ENCODE measurements at regions not wholly inside any gene's neighbourhood (a gene's known extent, or its start where the extent isn't known, plus 50 kb on each side); places are given as distances from the start of the nearest gene placed in this dataset.
A peak's percentile ranks its signal among the peaks of the same experiment; 100 is the strongest.

GRCh38 chr22:49015993-49016908, 811.4 kb downstream of the BRD1 start:
- DNase-seq = peak; percentile 43

DNA sequence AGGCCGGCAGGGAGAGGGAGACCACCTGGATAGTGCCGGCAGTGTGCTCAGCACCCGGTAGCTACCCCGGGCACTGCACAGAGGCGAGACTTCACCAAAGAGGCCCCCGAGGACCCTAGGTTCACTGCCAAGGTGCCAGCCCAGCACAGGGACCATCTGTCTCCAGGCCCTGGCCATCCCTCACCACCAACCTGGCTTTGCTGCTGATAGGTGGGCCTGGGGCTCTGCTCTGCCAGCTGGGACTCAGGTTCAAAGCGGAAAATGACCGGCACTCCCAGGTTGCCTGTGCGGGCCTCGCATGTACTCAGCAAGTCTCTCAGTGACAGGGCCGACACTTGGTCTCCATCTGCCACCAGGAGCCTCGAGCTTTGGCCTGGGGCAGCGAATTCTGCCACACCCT, 812.2 kb downstream of the BRD1 start:
- DNase-seq = peak; percentile 42

- DNase-seq = peak; percentile 28
These were observed 813.2 kb downstream of the BRD1 start for GRCh38 chr22:49014227-49015201.

- peak; percentile 9 for DNase-seq
These were observed 814.0 kb downstream of the BRD1 start for GRCh38 chr22:49013707-49014106.

DNA sequence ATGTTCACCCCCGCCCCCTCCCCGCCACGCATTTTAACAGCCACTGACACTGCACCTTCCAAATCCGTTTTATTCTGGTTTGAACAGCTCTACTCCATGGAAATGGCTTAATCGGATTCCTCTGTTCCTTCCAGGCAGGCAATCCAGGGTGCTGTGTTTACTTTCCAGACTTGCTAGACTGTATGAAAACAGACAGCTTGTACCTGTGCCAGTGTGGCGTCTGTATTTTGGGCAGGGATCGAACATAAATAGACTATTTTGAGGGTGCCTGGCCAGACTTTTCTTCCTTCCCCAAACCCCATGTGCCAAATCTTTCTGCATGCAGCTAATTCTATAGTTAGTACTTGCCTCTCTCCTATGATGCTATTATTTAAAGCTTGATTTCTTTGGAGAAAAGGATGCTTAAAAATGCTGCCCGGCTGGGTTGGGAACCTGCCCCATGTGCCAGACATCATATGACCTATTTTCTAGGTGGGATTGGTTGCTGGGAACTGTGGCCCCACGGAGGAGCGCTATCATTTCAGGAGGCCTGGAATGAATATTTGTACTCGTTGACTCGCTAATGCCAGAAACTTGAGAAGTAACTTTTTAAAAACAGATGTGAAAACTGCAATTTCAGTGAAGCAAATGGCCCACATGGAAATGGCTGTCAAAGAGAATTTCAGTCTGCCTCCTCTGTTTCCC, 814.8 kb downstream of the BRD1 start:
- DNase-seq = no peak

DNA sequence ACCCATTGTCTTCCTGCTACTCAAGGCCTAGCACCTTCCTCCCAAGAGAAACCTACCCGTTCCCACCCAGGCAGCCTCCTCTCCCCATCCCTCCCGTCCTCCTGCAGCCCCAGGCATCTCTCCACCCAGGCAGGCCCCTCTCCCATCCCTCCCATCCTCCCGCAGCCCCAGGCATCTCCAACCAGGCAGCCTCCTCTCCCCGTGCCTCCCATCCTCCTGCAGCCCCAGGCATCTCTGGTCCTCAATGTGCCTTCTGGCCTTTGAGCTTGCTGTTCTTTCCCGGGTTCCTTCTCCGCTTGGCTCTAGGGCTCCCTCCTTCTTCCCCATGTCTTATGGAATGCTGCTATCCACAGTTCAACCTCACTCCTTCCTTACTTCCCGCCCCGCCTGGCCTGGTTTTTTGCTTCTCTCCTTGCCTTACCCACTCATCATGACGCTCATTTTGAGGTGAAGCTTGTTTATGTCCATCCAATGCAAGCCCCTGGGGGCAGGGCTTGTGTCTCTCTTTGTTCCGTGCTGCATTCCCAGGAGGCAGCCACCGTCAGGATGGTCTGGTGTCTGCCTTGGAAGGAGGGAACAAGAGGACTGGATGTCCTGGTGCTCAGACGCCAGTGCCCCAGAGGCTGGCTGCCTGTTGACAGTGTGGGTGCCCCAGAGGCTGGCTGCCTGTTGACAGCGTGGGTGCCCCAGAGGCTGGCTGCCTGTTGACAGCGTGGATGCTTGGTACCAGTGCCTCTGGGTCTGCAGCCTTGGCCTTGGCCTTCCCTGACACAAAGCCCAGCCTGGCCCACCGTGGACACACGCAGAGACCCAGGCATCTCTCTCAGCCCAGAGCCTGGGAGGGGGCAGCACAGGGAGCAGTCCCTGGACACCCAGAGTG, 815.7 kb downstream of the BRD1 start:
- DNase-seq = peak; percentile 37

GRCh38 chr22:49011379-49011768, 816.3 kb downstream of the BRD1 start:
- DNase-seq = peak; percentile 5

GRCh38 chr22:49010901-49011300, 816.8 kb downstream of the BRD1 start:
- peak; percentile 9 for DNase-seq

DNA sequence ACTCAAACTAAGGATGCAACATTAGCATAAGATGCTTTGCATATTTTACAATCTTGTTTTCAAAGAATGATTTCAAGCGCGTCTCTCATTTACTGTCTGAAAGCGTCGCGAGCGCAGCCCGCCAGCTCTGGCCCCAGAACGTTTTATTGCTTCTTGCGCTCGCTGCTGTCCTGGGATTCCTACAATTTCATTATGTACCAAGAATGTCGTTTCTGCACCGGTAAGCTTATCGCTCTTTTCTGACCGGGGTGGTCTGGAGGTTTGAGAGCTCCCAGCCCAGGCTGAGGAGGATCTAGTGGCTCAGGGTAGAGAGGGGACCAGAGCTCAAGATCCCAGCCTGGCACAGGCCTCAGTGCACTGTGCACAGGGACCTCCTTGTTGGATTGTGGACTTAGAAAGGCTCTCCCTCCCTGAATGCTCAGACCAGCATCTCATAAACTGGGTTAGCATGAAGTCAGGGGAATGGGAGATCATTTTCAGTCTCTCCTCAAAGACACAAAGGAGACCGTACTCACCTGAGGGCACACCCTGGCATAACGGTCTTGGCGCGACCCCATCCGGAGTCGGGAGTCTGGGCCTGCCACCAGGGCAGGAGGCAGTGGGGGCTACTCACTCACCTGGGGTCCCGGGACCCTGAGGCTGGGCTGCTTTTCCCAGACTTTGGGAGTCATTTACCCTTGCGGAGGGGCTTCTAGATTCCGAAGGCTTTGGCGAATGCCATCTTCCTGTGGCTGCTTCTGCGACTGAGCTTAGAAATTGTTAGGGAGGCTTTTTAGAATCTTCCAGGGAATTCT, 817.4 kb downstream of the BRD1 start:
- DNase-seq = peak; percentile 13

DNA sequence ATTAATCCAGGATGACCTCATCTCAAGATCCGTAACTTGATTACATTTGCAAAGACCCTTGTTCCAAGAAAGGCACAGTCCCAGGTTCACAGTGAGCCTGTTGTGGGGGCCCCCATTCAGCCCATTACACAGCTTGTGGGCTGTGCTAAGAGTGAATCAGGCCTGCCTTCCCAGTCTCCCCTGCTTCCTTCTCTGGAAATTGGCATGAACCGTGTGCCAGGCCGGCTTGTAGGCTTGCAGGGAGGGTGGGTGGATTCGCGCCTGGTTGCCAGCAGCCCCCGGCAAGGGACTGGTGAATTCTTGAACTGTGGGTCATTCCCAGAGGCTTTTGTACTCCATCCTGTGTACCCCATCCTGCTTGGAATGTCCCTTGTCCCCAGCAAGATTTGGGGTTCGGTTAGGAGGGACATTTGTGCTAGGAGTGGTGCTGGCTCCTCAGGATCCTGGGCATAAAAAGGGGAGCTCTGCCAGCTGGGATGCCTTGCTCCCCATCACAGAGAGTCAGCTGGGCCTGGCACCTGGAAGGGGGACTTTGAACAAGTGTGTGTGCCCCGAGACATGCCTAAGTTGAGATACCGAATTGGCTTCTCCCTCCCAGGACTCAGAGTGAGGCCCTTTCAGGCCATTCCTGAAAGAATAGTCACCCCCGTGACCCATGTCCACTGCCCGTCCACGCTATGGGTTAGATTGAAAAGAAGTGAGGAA, 818.2 kb downstream of the BRD1 start:
- DNase-seq = peak; percentile 30

- peak; percentile 37 for DNase-seq
These were observed 818.9 kb downstream of the BRD1 start for GRCh38 chr22:49008682-49009235.

- DNase-seq = peak; percentile 35
These were observed 820.5 kb downstream of the BRD1 start for GRCh38 chr22:49007013-49007653.

GRCh38 chr22:49006207-49007012, 821.3 kb downstream of the BRD1 start:
- DNase-seq = peak; percentile 15

- no peak for DNase-seq
These were observed 822.1 kb downstream of the BRD1 start for GRCh38 chr22:49005557-49005956.

GRCh38 chr22:49004484-49005399, 822.9 kb downstream of the BRD1 start:
- peak; percentile 26 for DNase-seq

DNA sequence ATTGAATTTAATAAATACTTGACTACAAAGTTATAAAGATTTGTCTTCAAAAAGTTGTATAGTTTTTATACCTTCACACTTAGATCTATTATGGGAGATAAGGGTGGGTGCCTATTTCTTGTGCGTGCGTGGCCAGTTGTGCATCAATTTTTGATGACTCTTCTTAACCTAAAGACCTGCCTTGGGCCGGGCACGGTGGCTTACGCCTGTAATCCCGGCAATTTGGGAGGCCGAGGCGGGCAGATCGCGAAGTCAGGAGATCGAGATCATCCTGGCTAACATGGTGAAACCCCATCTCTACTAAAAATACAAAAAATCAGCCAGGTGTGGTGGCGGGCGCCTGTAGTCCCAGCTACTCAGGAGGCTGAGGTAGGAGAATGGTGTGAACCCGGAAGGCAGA, 830.1 kb downstream of the BRD1 start:
- DNase-seq = peak; percentile 13

GRCh38 chr22:48993655-48994054, 834.0 kb downstream of the BRD1 start:
- peak; percentile 15 for DNase-seq
